ENCODE measurements at regions not wholly inside any gene's neighbourhood (a gene's known extent, or its start where the extent isn't known, plus 50 kb on each side); places are given as distances from the start of the nearest gene placed in this dataset.
"Not testable (repeated sequence)": the region's sequence is repeated elsewhere in the genome, so short reads cannot be mapped to it uniquely, and the experiment has no call there.

DNA sequence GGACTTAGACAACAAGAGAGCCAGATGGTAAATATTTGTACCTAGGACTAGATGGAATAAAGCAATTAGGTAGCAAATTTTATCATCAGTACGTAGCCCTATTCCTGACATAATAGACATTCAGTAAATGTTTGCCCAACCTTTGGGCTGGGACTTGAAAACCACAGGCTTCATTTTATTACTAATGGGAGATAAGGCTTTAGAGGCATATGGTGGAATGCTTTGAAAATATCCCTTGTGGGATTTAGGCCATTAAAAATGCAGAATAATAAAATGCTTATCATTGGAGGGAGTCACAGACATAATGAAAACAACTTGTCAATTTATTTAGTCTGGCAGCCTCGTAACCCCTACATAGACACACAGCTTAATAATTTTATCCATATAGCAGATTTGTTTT is 296.1 kb upstream of the SPAG17 start:
- no peaks in the 10 kb centered on the region for H3K36me3 ChIP-seq (ENCODE audit: control insufficient read depth in 4 of 4, insufficient read depth in 4 of 4, low read length in 4 of 4)
- peaks cover 0 to 3% (median 0%) of the 10 kb centered on the region in 5 donors for H3K4me1 ChIP-seq (ENCODE audit: control insufficient read depth in 5 of 5, insufficient read depth in 5 of 5, low read length in 5 of 5)
- no peaks in the 10 kb centered on the region for H3K27me3 ChIP-seq (ENCODE audit: control insufficient read depth in 3 of 3, insufficient read depth in 3 of 3, low read length in 2 of 3)
- ATAC-seq (ENCODE audit: insufficient read depth, low FRiP score): no peak
- no peak overlapping the region for H3K4me3 ChIP-seq
- DNase-seq: no peak
- WGBS, 2 donors: 54 to 68% methylated on average over 2 of the region's 2 CpGs
- TF ChIP-seq, protein P1, sequence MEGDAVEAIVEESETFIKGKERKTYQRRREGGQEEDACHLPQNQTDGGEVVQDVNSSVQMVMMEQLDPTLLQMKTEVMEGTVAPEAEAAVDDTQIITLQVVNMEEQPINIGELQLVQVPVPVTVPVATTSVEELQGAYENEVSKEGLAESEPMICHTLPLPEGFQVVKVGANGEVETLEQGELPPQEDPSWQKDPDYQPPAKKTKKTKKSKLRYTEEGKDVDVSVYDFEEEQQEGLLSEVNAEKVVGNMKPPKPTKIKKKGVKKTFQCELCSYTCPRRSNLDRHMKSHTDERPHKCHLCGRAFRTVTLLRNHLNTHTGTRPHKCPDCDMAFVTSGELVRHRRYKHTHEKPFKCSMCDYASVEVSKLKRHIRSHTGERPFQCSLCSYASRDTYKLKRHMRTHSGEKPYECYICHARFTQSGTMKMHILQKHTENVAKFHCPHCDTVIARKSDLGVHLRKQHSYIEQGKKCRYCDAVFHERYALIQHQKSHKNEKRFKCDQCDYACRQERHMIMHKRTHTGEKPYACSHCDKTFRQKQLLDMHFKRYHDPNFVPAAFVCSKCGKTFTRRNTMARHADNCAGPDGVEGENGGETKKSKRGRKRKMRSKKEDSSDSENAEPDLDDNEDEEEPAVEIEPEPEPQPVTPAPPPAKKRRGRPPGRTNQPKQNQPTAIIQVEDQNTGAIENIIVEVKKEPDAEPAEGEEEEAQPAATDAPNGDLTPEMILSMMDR (IDR thresholded peaks at IDR 0.05; ENCODE audit: control extremely low read depth, extremely low read depth): no peak
- no peak overlapping the region for H3K27ac ChIP-seq (ENCODE audit: low read depth in 1 of 2, low read length in 1 of 2)
- H3K9me3 ChIP-seq (ENCODE audit: control insufficient read depth in 4 of 4, insufficient read depth in 3 of 4, low read length in 3 of 4): no peaks in the 10 kb centered on the region
- no peak overlapping the region for H3K9ac ChIP-seq (ENCODE audit: insufficient read depth in 1 of 2, low read length in 2 of 2)

GRCh38 chr1:118479351-118479750 is 294.3 kb upstream of the SPAG17 start:
- ATAC-seq (ENCODE audit: insufficient read depth, low FRiP score) (no peak), DNase-seq (no peak)
- H3K4me1 ChIP-seq (ENCODE audit: control insufficient read depth in 5 of 5, insufficient read depth in 5 of 5, low read length in 5 of 5): no peaks in the 10 kb centered on the region
- H3K27ac ChIP-seq (ENCODE audit: low read depth in 1 of 2, low read length in 1 of 2): no peak overlapping the region
- H3K36me3 ChIP-seq (ENCODE audit: control insufficient read depth in 4 of 4, insufficient read depth in 4 of 4, low read length in 4 of 4): no peaks in the 10 kb centered on the region
- H3K4me3 ChIP-seq: no peak overlapping the region
- no peak overlapping the region for H3K9ac ChIP-seq (ENCODE audit: insufficient read depth in 1 of 2, low read length in 2 of 2)
- no peaks in the 10 kb centered on the region for H3K27me3 ChIP-seq (ENCODE audit: control insufficient read depth in 3 of 3, insufficient read depth in 3 of 3, low read length in 2 of 3)
- TF ChIP-seq, protein P1 (IDR thresholded peaks at IDR 0.05; ENCODE audit: control extremely low read depth, extremely low read depth): no peak
- WGBS, 2 donors: 88 to 95% methylated on average over 3 of the region's 3 CpGs
- no peaks in the 10 kb centered on the region for H3K9me3 ChIP-seq (ENCODE audit: control insufficient read depth in 4 of 4, insufficient read depth in 3 of 4, low read length in 3 of 4)

DNA sequence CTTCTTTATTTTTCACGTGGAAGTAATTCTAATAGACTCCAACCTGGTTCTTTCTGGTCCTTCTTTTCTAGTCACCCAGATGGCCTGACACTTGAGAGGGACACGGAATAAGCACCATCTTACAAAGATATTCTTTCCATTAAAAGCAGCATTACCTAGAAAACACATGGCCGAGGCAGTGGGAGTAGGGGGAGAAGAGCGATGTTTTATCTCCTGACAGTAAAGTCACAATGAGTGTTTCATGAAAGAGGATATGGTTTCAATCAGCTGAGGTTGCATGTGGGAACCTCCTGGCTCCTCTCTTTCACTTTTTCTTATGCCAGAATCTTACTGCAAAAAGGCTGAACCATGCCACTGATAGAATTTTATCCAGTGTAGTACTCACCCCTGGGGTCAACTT is 288.8 kb upstream of the SPAG17 start:
- Histone ChIP-seq H3K9me3 (ENCODE audit: control insufficient read depth in 4 of 4, insufficient read depth in 3 of 4, low read length in 3 of 4) (no peaks in the 10 kb centered on the region), H3K27me3 (ENCODE audit: control insufficient read depth in 3 of 3, insufficient read depth in 3 of 3, low read length in 2 of 3) (no peaks in the 10 kb centered on the region), H3K27ac (ENCODE audit: low read depth in 1 of 2, low read length in 1 of 2) (no peak overlapping the region), H3K4me1 (ENCODE audit: control insufficient read depth in 5 of 5, insufficient read depth in 5 of 5, low read length in 5 of 5) (no peaks in the 10 kb centered on the region), H3K4me3 (no peak overlapping the region), H3K9ac (ENCODE audit: insufficient read depth in 1 of 2, low read length in 2 of 2) (no peak overlapping the region), H3K36me3 (ENCODE audit: control insufficient read depth in 4 of 4, insufficient read depth in 4 of 4, low read length in 4 of 4) (no peaks in the 10 kb centered on the region)
- no peak for DNase-seq
- TF ChIP-seq, protein P1 (IDR thresholded peaks at IDR 0.05; ENCODE audit: control extremely low read depth, extremely low read depth): no peak
- no peak for ATAC-seq (ENCODE audit: insufficient read depth, low FRiP score)
- WGBS, 2 donors: 67 to 77% methylated on average over 4 of the region's 4 CpGs

- not testable (repeated sequence) for H3K27me3 ChIP-seq (ENCODE audit: control insufficient read depth in 3 of 3, insufficient read depth in 3 of 3, low read length in 2 of 3); H3K27ac ChIP-seq (ENCODE audit: low read depth in 1 of 2, low read length in 1 of 2); H3K36me3 ChIP-seq (ENCODE audit: control insufficient read depth in 4 of 4, insufficient read depth in 4 of 4, low read length in 4 of 4); H3K4me3 ChIP-seq; H3K4me1 ChIP-seq (ENCODE audit: control insufficient read depth in 5 of 5, insufficient read depth in 5 of 5, low read length in 5 of 5); DNase-seq; ATAC-seq (ENCODE audit: insufficient read depth, low FRiP score); H3K9ac ChIP-seq (ENCODE audit: insufficient read depth in 1 of 2, low read length in 2 of 2); H3K9me3 ChIP-seq (ENCODE audit: control insufficient read depth in 4 of 4, insufficient read depth in 3 of 4, low read length in 3 of 4)
- WGBS, 2 donors: 91 to 92% methylated on average over 8 of the region's 8 CpGs
Observed at GRCh38 chr1:118464460-118464859, 279.4 kb upstream of the SPAG17 start.

Measured in lung (tissue), 11 donors.